Activated CD4-positive, CD25-positive, alpha-beta regulatory T cell treated with anti-CD3 and anti-CD28 coated beads, Interleukin-2, amount 50 U/mL, for 24 hours (primary cell): ENCODE measurements at regions not wholly inside any gene's neighbourhood (a gene's known extent, or its start where the extent isn't known, plus 50 kb on each side); places are given as distances from the start of the nearest gene placed in this dataset.
"Not testable (repeated sequence)": the region's sequence is repeated elsewhere in the genome, so short reads cannot be mapped to it uniquely, and the experiment has no call there.

ENCODE experiments used
- ATAC-seq, 2 donors: fragments of 150-1000 bp; cut with Tn5 transposase; one replicate each; pipeline ENCODE4 v1.10.0; 2021; ENCODE audit warnings: mild to moderate bottlenecking in 1 of 2, moderate library complexity in 1 of 2

- ATAC-seq: not testable (repeated sequence)
These were observed 97.8 kb upstream of the PZP start for GRCh38 chr12:9306004-9306403.

DNA sequence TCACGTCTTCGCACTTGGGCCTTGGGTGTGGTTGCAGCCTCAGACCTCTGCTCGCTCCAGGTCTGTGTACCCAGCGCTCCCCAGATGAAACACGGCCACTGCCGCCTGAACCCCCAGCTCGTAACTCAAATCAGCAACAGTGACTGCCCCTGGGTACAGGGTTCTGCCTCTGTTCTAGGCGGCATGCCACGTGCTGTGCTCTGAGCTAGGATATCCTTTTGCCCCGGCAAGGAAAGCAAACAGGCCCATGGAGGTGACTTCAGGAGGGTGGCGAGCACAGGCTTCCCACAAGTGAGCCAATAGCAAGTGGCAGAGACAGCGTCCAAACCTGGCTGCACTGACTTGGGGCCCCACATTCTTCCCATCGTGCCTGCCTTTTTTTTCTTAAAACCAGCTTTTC, 96.3 kb upstream of the PZP start:
- not testable (repeated sequence) for ATAC-seq

- ATAC-seq: peak in 1 of 2 donors; percentile 54
These were observed 87.7 kb upstream of the PZP start for GRCh38 chr12:9295872-9296271.

GRCh38 chr12:9294072-9294620, 86.0 kb upstream of the PZP start:
- ATAC-seq: not testable (repeated sequence)

DNA sequence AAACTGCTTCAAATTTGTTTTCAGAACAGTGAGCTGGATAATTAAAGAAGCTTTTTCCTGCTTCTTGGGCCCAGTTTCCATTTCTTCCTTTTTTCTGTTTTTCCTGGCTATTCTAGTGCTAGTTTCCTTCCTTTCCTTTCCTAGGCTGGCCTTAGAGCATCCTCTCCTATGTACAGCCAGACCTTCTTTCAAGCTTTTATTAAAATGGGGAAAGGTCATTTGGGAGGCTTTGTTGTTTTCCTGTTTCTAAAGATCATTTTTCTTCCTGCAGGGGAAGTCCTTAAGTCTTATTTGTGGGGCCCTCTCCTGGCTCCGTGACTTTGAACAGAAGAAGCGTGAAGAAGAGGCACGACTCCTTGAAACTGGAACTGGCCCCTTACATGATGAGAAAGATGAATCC, 85.2 kb upstream of the PZP start:
- ATAC-seq: not testable (repeated sequence)

DNA sequence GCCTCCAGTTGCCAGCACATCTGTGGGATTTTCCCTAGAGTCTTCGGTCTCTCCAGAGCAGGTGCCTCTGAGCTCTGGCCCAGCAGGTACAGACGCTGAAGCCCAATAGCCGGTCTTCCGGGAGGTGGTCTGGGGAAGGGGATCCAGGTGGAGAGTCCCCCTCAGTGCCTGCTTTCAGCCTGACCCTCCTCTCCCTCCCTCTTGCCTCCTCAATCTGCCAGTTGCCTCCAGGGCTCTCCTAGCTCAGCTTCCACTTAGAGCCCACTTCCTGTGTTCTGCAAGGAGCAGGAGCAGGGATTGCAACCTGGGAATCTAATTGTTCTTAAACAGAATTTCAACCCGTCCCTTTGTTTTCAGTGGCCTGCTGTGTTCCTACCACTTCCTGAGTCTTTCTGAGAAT, 81.8 kb upstream of the PZP start:
- not testable (repeated sequence) for ATAC-seq

DNA sequence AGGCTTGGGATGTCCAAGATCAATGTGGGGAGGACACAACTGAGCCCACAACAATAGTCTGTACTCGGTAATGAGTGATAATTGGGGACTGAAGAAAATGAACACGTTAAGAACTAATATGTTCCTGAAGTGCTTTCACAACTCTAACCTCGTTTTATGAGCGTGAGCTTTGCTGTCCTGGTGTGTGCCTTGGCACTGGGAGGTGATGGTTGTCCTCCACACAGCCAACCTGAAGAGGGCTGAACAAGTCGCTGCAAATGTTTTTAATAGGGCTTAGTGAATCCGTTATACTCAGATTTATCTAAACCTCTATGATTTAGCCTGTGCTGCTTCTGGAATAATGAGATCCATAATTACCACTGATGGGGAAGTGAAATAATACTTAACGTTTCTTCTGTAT, 76.5 kb upstream of the PZP start:
- ATAC-seq: not testable (repeated sequence)

GRCh38 chr12:9284197-9284596, 76.0 kb upstream of the PZP start:
- ATAC-seq: peak; percentile 35 to 40

DNA sequence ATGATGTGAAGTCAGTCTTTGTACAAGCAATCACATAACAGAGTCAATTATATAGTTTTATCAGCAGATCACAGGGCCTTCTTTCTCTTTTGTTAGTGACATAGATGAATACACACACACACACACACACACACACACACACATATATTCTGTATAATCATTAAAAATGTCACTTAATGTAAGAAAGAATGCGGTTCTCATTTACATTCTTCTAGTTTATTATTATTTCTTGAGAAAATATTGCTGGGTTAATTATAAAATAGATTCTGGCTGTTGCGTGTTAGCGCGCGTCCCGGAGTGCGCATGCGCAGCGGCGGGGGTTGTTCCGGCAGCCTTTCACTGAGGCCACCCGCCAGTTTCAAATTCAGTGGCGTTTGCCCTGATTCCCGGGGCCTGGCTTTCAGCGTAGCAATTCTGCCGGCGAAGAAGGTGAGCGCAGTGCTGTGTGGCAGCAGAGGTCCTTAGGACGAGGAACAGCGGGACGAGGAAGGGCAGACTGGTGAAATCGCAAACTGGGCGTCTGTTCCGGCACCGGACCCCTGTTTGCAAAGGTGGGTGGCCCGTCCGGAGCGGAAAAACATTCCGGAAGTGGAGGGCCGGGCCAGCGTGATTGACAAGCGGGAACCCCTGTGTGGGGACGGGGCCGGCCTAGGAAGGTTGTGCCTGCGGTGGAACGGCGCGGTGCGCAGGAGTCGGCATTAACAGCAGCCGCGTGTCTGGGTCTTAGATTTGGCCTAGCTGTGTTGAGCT, 75.3 kb upstream of the PZP start:
- peak; percentile 64 to 98 for ATAC-seq

- ATAC-seq: no peak
These were observed 68.8 kb upstream of the PZP start for GRCh38 chr12:9276990-9277389.

- no peak for ATAC-seq
These were observed 65.1 kb upstream of the PZP start for GRCh38 chr12:9273276-9273675.

DNA sequence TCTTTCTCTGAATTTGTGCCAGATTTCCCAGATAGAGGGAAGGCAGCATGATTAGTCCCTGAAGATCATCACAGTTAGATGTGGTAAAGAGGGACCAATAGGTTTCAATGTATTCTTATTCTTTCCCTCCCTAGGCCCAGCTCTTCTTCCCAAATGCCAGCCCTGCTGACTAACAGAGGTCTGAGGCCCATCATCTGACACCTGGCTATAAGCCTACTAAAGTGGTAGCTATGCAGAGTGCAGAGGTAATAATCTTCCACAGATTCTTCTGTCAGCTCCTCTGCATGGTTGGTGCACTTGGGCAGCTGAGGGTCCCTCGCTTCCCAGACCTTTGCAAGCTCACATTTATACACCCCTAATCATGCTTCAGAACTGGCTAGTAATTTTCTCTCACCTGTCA, 63.7 kb upstream of the PZP start:
- ATAC-seq: no peak

DNA sequence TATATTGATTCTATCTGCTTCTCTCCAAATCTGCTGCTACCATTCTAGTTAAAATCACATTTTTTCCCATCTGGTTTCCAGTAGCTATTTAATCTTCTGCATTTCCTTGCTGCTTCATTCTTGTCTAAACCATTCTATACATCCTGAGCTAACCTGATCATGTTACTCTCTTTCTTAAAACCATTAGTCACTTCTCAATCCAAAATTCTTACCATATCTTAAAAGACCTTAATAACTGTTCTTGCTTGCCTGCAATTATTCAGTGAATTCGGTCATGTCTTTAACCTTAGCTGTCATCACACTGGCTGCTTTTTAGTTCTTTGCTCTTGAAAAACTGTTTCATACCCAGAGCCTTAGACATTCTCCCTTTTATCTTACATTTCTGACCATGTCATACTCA, 56.4 kb upstream of the PZP start:
- no peak for ATAC-seq

DNA sequence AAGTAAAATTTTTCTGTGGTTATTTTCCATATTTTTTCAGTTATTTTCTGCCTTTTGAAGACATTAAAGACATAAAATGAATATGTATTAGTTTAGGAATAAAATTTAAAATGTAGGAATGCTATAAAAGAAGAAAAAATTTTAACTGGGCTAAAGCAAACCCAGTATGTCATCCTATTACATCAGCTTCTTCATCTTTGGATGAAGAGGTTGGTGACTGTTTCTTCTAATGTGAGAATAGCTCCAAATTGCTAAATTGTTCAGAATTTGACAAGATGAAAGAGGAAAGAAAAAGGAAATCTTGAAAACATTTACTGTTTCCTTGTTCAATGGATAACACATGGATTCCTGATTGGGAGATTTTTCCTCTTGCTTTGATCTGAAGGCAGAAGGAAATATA, 52.7 kb upstream of the PZP start:
- no peak for ATAC-seq

- no peak for ATAC-seq
These were observed 50.5 kb upstream of the PZP start for GRCh38 chr12:9258676-9259075.
